ENCODE measurements at regions not wholly inside any gene's neighbourhood (a gene's known extent, or its start where the extent isn't known, plus 50 kb on each side); places are given as distances from the start of the nearest gene placed in this dataset.
"Not testable (repeated sequence)": the region's sequence is repeated elsewhere in the genome, so short reads cannot be mapped to it uniquely, and the experiment has no call there.

- DNase-seq (ENCODE audit: low read depth): no peak
Observed at GRCh38 chr12:66733321-66733720, 54.4 kb upstream of the GRIP1 start.

GRCh38 chr12:66733839-66734238 is 55.0 kb upstream of the GRIP1 start:
- no peak for DNase-seq (ENCODE audit: low read depth)

DNA sequence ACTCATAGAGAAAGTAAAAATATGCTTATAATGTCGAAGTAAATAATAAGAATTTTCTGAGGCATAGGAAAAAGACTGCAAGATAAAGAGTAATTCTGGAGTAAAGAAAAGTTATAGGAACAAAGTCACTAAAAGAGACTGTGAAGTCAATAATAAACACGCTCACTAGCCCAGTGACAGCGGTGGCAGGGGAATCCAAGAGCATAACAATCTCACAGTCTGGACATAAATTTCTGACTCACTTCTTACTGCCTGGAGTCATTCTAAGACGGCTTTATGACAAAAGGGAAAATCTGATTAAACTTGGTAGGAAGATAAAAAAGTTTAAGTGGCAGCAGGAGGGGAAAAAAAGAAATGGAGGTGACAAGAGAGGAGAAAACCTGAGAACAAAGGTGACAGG is 56.4 kb upstream of the GRIP1 start:
- no peak for DNase-seq (ENCODE audit: low read depth)

DNA sequence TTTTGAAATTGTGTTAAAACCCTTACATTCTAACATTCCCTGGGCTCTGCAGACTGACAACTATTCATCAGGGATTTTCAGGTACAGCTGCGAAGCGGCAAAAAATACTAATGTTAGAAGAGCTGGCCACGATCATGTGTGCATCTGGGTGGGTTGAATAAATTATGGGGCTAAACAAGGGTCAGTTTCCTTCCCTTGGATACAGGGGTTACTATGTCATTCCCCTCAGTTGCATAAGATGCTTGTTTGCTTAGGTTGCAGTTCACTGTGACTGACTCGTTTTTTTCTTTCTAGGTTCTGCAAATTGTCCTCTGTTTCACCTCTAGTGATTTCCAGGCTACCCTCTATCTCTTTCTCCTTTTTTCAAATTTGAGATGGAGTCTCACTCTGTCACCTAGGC is 58.1 kb upstream of the GRIP1 start:
- DNase-seq (ENCODE audit: low read depth): no peak

- DNase-seq (ENCODE audit: low read depth): no peak
Observed at GRCh38 chr12:66739266-66739665, 60.4 kb upstream of the GRIP1 start.

DNA sequence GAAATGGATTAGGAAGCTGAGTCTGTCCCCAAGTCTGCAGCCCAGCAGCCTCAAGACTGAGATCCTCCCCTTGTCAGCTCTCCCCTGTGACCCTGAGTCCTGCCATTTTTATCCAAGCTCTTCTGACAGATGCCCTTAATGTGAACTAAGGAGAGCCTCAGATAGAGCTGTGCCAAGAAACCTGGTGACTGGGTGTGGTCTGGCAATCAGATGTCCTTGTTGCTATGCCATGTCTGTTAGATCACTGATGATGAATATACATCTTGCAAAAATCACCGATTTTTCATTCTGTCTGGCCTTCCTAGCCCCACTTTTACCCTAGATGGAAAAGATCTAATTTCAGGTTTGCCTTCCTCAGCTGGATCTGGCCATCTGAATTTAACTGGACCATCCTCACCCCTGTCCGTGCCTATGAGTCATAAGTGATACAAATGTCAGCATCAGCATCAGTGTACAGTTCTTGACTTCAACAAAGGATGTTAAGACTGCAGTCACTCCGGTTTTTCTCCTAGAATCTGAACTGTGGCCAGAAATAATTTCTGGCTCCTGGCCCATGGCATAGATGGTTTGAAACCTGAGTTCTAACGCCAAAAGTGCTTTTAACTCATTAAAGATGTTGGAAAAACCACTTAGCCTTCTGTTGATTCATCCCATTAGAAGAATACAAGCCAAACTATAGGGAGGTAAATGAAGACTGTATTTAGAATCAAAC is 61.2 kb upstream of the GRIP1 start:
- no peak for DNase-seq (ENCODE audit: low read depth)

- no peak for DNase-seq (ENCODE audit: low read depth)
Observed at GRCh38 chr12:66740732-66741131, 61.9 kb upstream of the GRIP1 start.

DNA sequence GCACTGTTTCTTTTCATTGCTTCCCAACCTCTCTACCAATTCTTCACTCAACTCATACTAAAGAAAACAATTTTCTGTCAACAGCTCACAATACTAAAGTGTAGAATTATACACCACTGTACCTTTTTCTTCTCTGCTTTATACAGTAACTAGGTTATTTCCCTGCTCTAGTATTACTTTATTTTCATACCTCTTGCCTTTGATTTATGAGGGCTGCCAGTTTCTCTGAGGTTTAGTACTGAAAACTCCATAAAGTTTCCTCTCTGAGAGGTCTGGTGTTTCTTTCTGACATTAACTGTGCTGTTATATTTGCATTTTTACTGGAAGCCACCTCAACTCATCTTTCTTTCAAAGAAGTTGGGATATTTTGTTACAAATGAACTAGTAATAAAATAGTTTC is 63.0 kb upstream of the GRIP1 start:
- no peak for DNase-seq (ENCODE audit: low read depth)

GRCh38 chr12:66742508-66743367 is 63.9 kb upstream of the GRIP1 start:
- no peak for DNase-seq (ENCODE audit: low read depth)

- no peak for DNase-seq (ENCODE audit: low read depth)
Observed at GRCh38 chr12:66744461-66744860, 65.6 kb upstream of the GRIP1 start.

GRCh38 chr12:66744956-66745383 is 66.1 kb upstream of the GRIP1 start:
- no peak for DNase-seq (ENCODE audit: low read depth)

DNA sequence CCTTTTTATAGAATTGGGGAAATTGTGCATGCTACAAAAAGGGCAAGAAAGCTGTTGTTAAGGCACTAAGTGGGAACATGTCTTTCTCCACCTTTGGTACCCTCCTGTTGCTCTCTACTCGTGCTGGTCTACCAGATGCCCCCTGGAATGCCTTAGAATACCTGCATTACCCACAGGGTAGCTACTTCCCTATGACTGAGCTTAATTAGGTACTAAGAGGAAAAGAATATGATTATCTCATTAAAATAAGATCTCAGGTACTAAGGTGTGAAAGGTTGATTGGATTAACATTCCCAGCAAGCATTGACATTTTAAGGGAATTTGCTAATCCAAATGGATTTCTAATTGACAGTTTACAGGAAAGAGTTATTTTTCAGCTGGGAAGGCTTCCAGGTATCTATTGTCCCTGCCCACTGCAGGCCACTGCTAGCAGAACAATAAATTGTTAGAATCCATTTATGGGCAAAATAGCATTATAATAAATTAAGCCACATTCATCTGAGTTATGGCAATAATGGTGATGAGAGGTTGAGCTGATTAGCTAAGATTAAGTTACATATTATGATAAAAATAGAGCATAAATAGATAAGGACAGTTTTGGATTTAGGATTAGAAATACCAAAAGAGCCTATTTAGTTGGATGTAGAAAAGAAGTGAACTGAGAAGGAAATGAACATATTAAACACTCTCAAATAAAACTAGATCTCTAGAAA is 67.8 kb upstream of the GRIP1 start:
- DNase-seq (ENCODE audit: low read depth): no peak

GRCh38 chr12:66751432-66752113 is 72.7 kb upstream of the GRIP1 start:
- peak; percentile 72 for DNase-seq (ENCODE audit: low read depth)

DNA sequence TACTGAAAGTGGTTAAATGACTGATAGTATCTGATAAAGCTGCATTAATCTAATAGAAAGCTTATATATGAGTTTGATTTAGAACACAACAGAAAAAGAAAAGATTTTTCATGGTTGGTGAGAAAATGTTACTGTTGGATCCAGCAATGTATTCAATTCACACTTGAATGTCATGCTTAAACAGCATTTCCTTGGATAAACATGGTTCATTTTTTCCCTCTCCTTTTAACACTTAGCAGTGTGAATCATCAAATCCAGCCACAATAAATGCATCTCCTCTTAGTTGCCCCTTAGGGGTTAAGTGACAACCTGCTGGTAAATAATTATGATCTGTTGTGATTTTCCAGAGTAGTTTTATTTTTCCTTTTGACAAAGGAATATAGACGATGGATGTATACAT is 74.9 kb upstream of the GRIP1 start:
- peak; percentile 18 for DNase-seq (ENCODE audit: low read depth)

DNA sequence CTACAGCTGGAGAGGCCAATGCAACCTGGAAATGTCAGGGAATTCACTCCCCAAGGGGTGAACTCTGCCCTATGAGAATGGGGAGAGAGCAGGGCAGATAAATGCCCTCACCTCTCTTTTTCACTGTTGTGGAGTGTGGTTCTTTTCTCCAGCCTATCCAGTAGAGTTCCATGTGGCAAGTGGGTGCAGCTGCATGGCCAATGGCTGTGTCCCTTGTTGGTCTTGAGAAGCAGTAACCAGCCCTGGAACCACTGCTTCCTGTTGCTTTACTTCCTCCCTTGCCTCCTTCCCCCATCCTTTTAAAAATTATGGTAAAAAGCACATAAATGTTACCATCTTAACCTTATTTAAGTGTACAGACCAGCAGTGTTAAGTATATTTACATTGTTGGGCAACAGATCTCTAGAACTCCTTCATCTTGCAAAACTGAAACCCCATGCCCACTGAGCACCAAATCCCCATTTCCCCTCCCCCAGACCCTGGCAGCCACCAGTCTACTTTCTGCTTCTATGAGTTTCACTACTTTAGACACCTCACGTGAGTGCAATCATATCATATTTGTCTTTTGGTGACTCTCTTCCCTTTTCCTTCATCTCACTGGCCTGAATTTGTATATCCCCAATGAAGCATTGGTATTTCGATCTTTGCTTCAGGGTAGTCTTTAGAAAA is 77.0 kb upstream of the GRIP1 start:
- no peak for DNase-seq (ENCODE audit: low read depth)

DNA sequence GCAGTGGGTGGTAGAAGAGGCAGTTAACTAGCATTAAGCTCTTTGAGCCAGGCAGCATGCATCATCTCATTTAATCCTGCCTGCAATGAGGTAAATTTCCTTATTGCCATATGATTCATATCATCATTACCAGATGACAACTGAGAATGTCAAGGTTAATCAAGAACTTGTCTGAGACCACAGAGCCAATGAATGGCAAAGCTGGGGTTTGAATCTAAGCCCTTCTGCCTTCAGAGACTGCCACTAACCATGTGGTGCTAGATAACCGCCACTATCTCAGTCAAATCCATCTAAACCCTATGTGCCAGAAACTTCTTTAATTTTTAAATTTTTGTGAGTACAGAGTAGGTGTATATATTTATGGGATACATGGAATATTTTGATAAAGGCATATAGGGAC is 77.8 kb upstream of the GRIP1 start:
- DNase-seq (ENCODE audit: low read depth): no peak

DNA sequence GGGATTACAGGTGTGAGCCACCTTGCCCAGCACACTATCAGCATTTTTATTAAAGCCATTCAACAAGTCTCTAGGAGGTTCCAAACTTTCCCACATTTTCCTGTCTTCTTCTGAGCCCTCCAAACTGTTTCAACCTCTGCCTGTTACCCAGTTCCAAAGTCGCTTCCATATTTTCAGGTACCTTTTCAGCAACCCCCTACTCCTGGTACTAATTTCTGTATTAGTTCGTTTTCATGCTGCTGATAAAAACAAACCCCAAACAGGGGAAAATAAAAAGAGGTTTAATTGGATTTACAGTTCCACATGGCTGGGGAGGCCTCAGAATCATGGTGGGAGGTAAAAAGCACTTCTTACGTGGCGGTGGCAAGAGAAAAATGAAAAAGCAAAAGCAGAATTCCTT is 81.2 kb upstream of the GRIP1 start:
- DNase-seq (ENCODE audit: low read depth): not testable (repeated sequence)

DNA sequence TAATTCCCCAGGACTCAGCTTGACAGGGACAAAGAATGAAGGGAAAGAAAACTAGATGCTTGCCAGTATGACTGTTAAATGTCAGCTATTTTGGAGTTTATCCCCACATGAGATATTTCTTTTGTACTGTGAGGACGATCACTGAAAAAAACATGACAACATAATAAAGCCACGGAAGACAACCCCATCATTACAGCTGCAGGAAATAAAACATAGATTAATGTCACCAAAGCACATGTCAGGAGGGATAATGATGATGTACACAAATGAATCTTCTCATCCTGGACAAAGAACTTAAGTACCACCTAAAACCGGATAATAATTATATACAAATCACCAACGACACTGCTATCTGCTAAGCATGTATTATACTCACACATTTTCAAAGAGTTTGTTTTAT is 84.6 kb upstream of the GRIP1 start:
- DNase-seq (ENCODE audit: low read depth): no peak

GRCh38 chr12:66765204-66765603 is 86.3 kb upstream of the GRIP1 start:
- DNase-seq (ENCODE audit: low read depth): no peak

DNA sequence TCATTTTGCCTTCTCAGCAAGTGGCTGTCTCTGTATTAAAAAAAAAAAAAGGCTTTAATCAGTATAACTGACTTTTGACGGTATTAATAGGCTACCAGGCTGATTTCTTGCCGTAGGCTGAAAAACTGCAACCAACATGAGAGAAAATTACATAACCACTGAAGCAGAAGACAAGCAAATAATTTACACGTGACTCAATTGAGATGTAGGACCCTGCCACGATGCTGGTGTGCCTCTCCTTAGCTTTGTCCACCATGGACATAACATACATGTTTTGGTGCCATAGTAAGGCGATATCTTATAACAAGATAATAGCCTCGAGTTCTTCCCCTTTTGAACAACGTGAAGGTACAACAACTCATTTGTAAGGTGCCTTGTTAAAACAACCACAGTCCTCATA is 88.7 kb upstream of the GRIP1 start:
- peak; percentile 44 for DNase-seq (ENCODE audit: low read depth)

- no peak for DNase-seq (ENCODE audit: low read depth)
Observed at GRCh38 chr12:66768293-66768692, 89.4 kb upstream of the GRIP1 start.

DNA sequence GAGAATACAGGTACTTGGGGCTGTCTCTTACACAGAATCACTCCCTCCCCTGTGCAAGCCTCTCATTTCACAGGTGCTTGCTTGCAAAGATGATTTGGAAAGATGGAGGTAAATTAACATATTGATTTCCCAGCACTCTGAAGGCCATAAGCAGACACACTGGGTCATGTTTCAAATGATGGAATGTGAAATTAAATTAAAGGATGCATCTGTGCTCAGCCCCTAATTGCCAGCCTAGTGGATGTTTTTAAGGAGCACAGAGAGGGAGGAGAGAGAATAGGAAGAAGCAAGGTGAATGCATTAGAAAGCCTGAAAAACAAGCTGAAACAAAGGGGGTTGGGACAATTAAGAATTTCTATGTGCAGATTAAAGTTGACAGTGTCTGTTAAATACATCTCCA is 96.1 kb upstream of the GRIP1 start:
- no peak for DNase-seq (ENCODE audit: low read depth)

All from renal cortical epithelial cell (primary cell).